NCI-H1417 (cell line): ENCODE measurements at regions not wholly inside any gene's neighbourhood (a gene's known extent, or its start where the extent isn't known, plus 50 kb on each side); places are given as distances from the start of the nearest gene placed in this dataset.

Experiments
- DNase-seq, 3 experiments: peaks; one replicate each; lab custom pipeline; 2025; lab: John Stamatoyannopoulos, UW

GRCh38 chr22:47596176-47596690, 833.8 kb downstream of the TBC1D22A start:
- no peak for DNase-seq

DNA sequence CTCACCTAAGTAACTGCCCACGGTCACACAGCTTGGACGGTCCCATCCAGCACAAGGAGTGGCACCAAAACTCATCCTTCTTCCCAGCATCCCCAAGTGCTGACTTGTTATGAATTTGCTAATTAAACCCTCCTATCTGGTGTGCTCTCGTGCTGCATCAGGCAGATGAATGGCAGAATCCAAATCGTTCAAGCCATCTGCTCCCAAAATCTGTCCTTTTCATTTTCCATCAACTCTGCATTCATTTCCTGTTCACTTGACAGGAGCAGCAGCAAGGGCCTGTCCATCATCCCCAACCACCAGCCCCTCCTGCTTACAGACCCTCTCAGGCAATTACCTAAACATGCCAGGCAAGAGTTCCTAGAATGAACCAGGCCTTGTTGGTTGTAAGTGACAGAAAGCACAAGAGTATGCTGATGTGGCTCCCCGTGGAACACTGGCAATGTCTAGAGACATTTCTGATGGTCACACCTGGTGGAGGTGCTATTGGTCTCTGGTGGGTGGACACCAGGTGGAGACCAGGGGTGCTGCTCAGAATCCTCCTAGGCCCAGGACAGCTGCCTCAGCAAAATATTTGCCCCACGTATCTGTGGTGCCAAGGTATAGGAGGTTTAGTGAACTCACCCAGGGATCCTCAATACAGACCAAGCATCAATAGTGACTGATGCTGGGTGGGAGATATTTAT, 832.5 kb downstream of the TBC1D22A start:
- no peak for DNase-seq

DNA sequence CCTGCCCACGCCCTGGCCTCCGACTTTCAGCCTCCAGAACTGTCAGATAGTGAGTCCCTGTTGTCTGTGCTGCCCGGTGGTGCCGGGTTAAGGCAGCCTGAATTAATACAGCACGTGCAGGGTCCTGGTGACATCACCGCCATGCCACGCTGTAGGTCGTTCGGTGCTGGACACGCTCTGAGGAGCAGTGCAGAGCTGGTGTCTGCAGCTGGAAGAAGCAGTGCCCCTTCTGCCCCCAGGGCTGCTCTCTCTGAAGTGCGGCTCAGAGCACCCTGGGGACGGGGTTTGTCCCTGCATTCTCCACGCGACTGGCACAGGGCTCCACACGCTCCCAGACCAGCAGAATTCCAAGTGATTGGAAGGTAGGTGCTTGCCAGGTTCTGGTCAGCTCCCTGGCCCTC, 831.5 kb downstream of the TBC1D22A start:
- DNase-seq, result no peak

GRCh38 chr22:47593291-47593690, 830.8 kb downstream of the TBC1D22A start:
- no peak for DNase-seq

- no peak for DNase-seq
Observed at GRCh38 chr22:47592791-47593190, 830.3 kb downstream of the TBC1D22A start.

- DNase-seq, result no peak
Observed at GRCh38 chr22:47591709-47592108, 829.3 kb downstream of the TBC1D22A start.

- no peak for DNase-seq
Observed at GRCh38 chr22:47591016-47591415, 828.6 kb downstream of the TBC1D22A start.

GRCh38 chr22:47589271-47590250, 827.1 kb downstream of the TBC1D22A start:
- no peak for DNase-seq

GRCh38 chr22:47588578-47588960, 826.1 kb downstream of the TBC1D22A start:
- no peak for DNase-seq

DNA sequence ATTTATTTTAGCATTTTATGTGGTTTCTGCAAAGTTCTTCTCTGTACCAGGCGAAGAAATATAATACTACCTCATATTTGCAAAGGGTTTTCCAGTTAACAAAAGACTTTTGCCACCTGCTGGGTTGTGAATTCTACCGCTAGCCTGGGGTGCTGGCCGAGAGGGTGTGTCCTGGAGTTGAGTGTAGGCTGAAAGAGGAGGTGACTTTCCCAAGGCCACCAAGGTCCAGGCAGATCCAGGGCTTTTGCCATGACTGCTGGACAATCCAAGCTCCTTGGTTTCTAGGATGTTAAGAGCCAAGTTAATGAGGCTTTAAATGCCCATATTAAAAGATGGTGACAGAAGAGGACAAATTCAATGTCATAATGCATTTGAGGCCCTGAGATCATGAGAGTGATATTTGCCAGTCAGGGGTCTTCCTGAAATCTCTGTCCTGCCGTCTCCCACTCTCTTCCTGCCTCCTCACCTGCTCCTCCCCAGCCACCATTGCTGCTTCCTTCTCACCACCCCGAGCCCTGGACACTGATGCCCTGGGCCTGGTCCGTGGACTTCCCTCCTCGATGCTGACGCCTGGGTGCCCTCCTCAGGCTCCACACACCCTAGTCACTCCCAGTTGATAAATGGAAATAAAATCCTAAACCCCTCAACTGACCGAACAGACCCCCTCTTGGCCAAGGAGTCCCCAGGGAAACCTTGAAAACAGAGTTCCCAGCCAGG, 825.6 kb downstream of the TBC1D22A start:
- no peak for DNase-seq

DNA sequence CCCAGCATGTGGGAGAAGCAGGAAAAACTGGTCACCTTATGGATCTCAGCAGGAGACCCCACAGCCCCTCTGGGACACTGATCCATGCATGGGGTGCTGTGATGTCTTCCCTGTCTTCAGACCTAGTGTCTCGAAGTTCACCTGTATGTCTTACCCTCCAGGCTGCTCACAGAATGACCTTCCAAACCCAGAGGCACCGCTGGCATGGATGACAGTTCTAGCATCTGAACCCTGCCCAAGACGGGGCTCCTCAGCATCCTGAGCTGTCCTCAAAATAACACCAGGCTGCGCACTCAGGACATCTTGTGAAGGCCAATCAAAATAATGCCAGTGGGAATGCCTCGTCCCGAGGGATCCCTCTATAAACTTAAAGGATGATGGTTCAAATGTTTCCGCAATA, 824.9 kb downstream of the TBC1D22A start:
- no peak for DNase-seq

DNA sequence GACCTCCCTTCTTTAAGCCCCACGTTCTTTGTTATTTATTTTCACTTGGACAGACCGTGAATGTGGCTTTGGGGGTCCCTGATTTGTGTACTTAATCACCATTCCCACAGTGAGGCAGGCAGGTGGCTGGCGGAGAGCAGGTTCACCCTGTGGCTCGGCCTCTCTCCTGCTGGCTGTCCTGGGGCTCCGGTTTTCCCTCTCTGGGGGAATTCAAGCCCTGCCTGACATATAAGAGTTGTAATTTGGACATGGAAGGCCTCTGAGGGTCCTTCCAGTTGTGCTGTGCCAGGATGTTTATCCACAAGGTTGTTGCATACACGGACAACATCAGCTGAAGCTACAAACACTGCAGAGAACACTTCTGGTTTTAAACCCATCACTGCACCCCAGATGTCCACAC, 824.5 kb downstream of the TBC1D22A start:
- no peak for DNase-seq

DNA sequence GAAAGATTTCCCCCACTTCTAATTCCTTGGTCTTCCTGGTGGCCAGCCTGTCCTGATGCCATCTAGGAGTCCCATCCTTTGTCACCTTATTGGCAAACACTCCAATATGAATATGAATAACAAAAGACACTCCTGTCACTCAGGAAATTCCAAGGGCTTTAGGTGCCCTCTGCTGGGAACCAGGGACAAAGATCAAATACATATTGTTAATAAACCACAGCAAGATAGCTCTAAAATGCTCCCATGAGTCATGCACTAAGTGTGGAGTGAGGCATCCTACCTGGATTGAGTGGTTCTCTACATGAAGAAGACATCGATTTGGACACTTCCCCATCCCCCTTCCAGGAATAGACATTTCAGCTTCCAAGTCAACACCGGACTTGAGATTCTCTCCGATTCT, 823.6 kb downstream of the TBC1D22A start:
- DNase-seq, result peak in 1 of 3 experiments; percentile 53

GRCh38 chr22:47583959-47584562, 821.6 kb downstream of the TBC1D22A start:
- DNase-seq, result no peak

- DNase-seq, result no peak
Observed at GRCh38 chr22:47582067-47582466, 819.6 kb downstream of the TBC1D22A start.

- DNase-seq, result no peak
Observed at GRCh38 chr22:47580121-47580520, 817.7 kb downstream of the TBC1D22A start.

DNA sequence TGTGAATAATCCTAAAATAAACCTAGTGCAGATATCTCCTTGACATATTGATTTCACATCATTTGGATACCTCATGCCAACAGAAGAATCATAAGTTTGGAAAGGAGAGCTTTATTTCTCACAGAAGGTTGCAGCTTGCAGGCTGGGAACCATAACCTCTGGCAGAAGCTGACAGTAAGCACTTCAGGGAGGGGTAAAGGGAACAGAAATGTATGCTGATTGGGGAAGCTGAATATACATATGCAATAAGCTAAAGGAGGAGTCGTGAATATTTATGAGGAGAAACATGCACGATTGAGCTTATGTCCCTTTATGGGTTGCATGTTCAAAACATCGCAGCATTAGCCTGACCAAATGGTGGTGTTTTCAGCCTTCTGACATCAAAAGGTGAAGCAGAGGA, 814.5 kb downstream of the TBC1D22A start:
- DNase-seq, result no peak

DNA sequence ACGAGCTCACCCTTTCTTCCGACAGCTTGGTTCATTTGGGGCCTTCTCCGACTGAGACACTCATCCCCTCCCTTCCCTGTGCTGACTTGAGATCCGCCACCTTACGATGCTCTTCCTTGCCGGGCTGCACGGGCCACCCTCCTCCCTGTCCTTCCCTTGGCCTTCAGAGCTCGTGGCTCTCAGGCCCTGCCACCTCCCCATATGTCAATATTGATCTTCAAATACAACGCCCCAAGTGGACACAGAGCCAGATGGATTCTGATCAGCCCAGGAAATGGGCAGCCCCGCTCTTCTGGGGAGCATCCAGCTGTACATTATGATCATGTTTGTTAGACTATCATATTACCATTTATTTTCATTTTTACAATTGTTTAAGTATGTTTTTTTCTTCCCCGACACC, 812.8 kb downstream of the TBC1D22A start:
- no peak for DNase-seq

- no peak for DNase-seq
Observed at GRCh38 chr22:47574556-47574955, 812.1 kb downstream of the TBC1D22A start.

DNA sequence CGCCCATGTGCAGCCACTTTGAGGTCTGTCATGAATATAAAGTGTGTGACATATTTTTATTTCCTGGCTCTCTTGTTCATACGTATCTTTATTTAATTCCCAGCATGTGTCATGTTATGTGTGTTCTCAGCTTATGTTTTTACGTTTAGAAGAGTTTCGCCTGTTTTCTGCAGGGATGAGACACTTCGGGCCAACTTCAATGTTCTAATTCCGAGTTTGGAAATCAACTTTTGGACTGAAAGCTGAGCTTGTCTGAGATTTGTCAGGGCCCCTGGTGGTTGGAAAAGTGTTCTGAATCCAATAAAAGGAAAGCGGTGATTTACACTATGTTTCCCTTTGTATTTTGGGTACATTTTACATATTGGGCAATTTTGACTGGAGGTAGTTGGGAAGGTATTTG, 810.7 kb downstream of the TBC1D22A start:
- no peak for DNase-seq

- DNase-seq, result no peak
Observed at GRCh38 chr22:47572443-47572842, 810.0 kb downstream of the TBC1D22A start.

DNA sequence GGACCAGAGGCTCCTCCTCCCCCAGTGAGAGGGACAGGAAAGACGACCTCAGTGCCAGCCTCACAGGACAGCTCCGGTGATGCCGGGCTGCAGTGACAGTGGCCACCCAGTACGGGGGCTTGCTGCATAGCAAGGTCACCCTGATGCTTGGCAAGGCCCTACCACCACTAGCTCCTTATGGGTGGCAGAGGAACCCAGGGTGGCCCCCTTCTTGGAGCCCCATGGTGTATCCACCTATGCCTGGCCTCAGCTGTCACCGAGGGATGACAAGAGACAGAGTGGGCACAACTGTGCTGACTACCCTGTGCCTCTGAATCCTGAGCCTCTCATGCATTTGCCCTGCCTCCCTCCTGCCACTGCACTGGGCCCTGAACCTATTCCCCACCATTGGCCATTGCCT, 809.2 kb downstream of the TBC1D22A start:
- no peak for DNase-seq
